ENCODE measurements at regions not wholly inside any gene's neighbourhood (a gene's known extent, or its start where the extent isn't known, plus 50 kb on each side); places are given as distances from the start of the nearest gene placed in this dataset.

GRCh38 chr22:48581205-48581766 lies 1246.4 kb downstream of the BRD1 start:
- intact Hi-C loops (cut with micrococcal nuclease), result no loop called here
- Histone ChIP-seq H2AFZ (ENCODE audit: insufficient read depth, low read depth, low read length, poor library complexity, severe bottlenecking) (no peak overlapping the region), H3K36me3 (replicated peaks in 1 of 2; ENCODE audit: control extremely low read depth in 1 of 2, control insufficient read depth in 1 of 2, extremely low read depth in 1 of 2, insufficient read depth in 2 of 2, low read length in 1 of 2) (no peaks in the 10 kb centered on the region), H3K79me2 (ENCODE audit: control insufficient read depth, insufficient read depth, low read length) (no peaks in the 10 kb centered on the region), H3K27ac (ENCODE audit: low read length in 2 of 2) (no peak overlapping the region), H3K27me3 (replicated peaks in 1 of 4; ENCODE audit: control extremely low read depth in 1 of 4, control insufficient read depth in 3 of 4, insufficient read depth in 4 of 4, low read length in 3 of 4) (peaks cover 0 to 8% (median 0%) of the 10 kb centered on the region in 4 experiments), H4K20me1 (ENCODE audit: control insufficient read depth, insufficient read depth, low read length, poor library complexity, severe bottlenecking) (no peaks in the 10 kb centered on the region), H3K4me2 (replicated peaks; ENCODE audit: low read depth, low read length, poor library complexity, severe bottlenecking) (no peak overlapping the region), H3K9ac (ENCODE audit: low read length) (no peak overlapping the region), H3K4me3 (ENCODE audit: control extremely low read depth in 1 of 5, extremely low read depth in 1 of 5, insufficient read depth in 1 of 5, low read depth in 2 of 5, low read length in 4 of 5) (no peak overlapping the region), H3K9me3 (ENCODE audit: control extremely low read depth in 1 of 3, control insufficient read depth in 2 of 3, insufficient read depth in 1 of 3, low read length in 2 of 3) (peaks cover 0 to 30% (median 0%) of the 10 kb centered on the region in 3 donors), H3K4me1 (ENCODE audit: control insufficient read depth in 2 of 2, insufficient read depth in 2 of 2, low read length in 2 of 2) (no peaks in the 10 kb centered on the region)
- 88% methylated on average over 20 of the region's 23 CpGs for WGBS (ENCODE audit: insufficient coverage)
- DNase-seq (no peak), ATAC-seq (ENCODE audit: low read depth) (no peak)
- peaks cover 15% of the 10 kb centered on the region for H3K27me3 Mint-ChIP-seq
- ChIA-PET CTCF (no interaction called here), POLR2A (no interaction called here)
- H3K4me1 Mint-ChIP-seq, result peaks cover 4% of the 10 kb centered on the region
- TF ChIP-seq EZH2 (IDR thresholded peaks at IDR 0.05; ENCODE audit: borderline replicate concordance, insufficient read depth, low read depth, low read length, poor library complexity, severe bottlenecking) (no peak), CTCF (IDR thresholded peaks at IDR 0.05) (no peak)
- H3K4me3 Mint-ChIP-seq, result no peak overlapping the region
- H3K9me3 Mint-ChIP-seq (ENCODE audit: insufficient read depth), result no peaks in the 10 kb centered on the region
- no peak overlapping the region for H3K27ac Mint-ChIP-seq

DNA sequence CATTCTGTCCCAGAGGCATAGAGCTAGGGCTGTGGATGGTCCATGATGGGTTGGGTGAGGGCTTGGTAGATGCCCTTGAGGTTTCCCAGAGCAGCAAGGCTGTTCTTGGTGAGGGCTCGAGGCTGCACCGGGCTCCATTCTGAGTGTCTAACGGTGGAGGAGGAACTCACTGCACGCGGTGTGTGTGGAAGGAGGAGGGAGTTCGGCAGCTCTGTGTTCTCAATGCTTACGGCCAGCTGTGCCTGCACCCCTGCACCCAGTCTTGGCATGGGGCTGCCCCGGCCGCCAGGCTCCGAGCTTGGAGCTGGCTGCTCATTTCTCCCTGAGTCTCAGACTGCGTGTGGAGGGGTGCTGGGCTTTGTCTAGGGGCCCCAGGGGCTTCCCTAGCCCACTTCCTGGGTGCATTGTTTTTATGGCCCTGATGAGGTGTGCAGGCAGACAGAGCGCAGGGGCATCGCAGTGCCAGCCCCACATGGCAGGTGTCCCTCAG lies 1247.1 kb downstream of the BRD1 start:
- ATAC-seq (ENCODE audit: low read depth), result no peak
- TF ChIP-seq EZH2 (IDR thresholded peaks at IDR 0.05; ENCODE audit: borderline replicate concordance, insufficient read depth, low read depth, low read length, poor library complexity, severe bottlenecking), result no peak
- TF ChIP-seq CTCF (IDR thresholded peaks at IDR 0.05), result no peak
- CTCF ChIA-PET, result no interaction called here

More for the DNA sequence above, 1247.1 kb downstream of the BRD1 start:
- Mint-ChIP-seq H3K27me3 (peaks cover 15% of the 10 kb centered on the region), H3K27ac (no peak overlapping the region), H3K4me3 (no peak overlapping the region), H3K4me1 (peaks cover 4% of the 10 kb centered on the region), H3K9me3 (ENCODE audit: insufficient read depth) (no peaks in the 10 kb centered on the region)
- intact Hi-C loops (cut with micrococcal nuclease), result no loop called here
- peaks cover 0 to 25% (median 0%) of the 10 kb centered on the region in 3 donors for H3K9me3 ChIP-seq (ENCODE audit: control extremely low read depth in 1 of 3, control insufficient read depth in 2 of 3, insufficient read depth in 1 of 3, low read length in 2 of 3)
- no peak overlapping the region for H3K4me2 ChIP-seq (replicated peaks; ENCODE audit: low read depth, low read length, poor library complexity, severe bottlenecking)
- no peak for DNase-seq
- POLR2A ChIA-PET, result no interaction called here
- no peaks in the 10 kb centered on the region for H3K79me2 ChIP-seq (ENCODE audit: control insufficient read depth, insufficient read depth, low read length)
- H3K36me3 ChIP-seq (replicated peaks in 1 of 2; ENCODE audit: control extremely low read depth in 1 of 2, control insufficient read depth in 1 of 2, extremely low read depth in 1 of 2, insufficient read depth in 2 of 2, low read length in 1 of 2), result no peaks in the 10 kb centered on the region
- no peaks in the 10 kb centered on the region for H3K4me1 ChIP-seq (ENCODE audit: control insufficient read depth in 2 of 2, insufficient read depth in 2 of 2, low read length in 2 of 2)
- H3K4me3 ChIP-seq (ENCODE audit: control extremely low read depth in 1 of 5, extremely low read depth in 1 of 5, insufficient read depth in 1 of 5, low read depth in 2 of 5, low read length in 4 of 5), result no peak overlapping the region
- 65% methylated on average over 11 of the region's 13 CpGs for WGBS (ENCODE audit: insufficient coverage)
- no peak overlapping the region for H3K9ac ChIP-seq (ENCODE audit: low read length)
- H2AFZ ChIP-seq (ENCODE audit: insufficient read depth, low read depth, low read length, poor library complexity, severe bottlenecking), result no peak overlapping the region
- no peaks in the 10 kb centered on the region for H4K20me1 ChIP-seq (ENCODE audit: control insufficient read depth, insufficient read depth, low read length, poor library complexity, severe bottlenecking)
- H3K27me3 ChIP-seq (replicated peaks in 1 of 4; ENCODE audit: control extremely low read depth in 1 of 4, control insufficient read depth in 3 of 4, insufficient read depth in 4 of 4, low read length in 3 of 4), result peaks cover 0 to 8% (median 0%) of the 10 kb centered on the region in 4 experiments
- H3K27ac ChIP-seq (ENCODE audit: low read length in 2 of 2), result no peak overlapping the region
